Stomach (tissue), 8 donors: ENCODE measurements at regions not wholly inside any gene's neighbourhood (a gene's known extent, or its start where the extent isn't known, plus 50 kb on each side); places are given as distances from the start of the nearest gene placed in this dataset.

Experiments used
- DNase-seq, 2 donors: peaks; one replicate each; pipeline versions ENCODE4 v3.0.0 to v3.0.0-alpha.2; 2013 to 2019
- H3K27ac ChIP-seq, 5 donors: fragments of 200-600 bp in 4 of 5; sonication (generic) in 4 of 5; one replicate each; pipeline ENCODE4 v1.5.1; 2013 to 2019; ENCODE audit warnings: mild to moderate bottlenecking in 1 of 5, moderate library complexity in 1 of 5
- H3K27me3 ChIP-seq, 3 donors: fragments of 200-600 bp; sonication (generic); one replicate each; pipeline ENCODE4 v1.5.1; 2017 to 2019; ENCODE audit warnings: mixed run types in 1 of 3
- H3K36me3 ChIP-seq, 4 donors: fragments of 200-600 bp; sonication (generic); 1 replicate in 3 of 4; 2 replicates in 1 of 4; pipeline ENCODE4 v1.5.1; 2016 to 2019
- H3K4me1 ChIP-seq, 4 donors: fragments of 200-600 bp; sonication (generic); one replicate each; pipeline ENCODE4 v1.5.1; 2016 to 2019
- H3K4me3 ChIP-seq, 4 donors: fragments of 200-600 bp; sonication (generic) in 3 of 4; one replicate each; pipeline ENCODE4 v1.5.1; 2016 to 2019; ENCODE audit warnings: mild to moderate bottlenecking in 1 of 4
- H3K9me3 ChIP-seq, 4 donors: fragments of 200-600 bp; sonication (generic); one replicate each; pipeline ENCODE4 v1.5.1; 2016 to 2019
- EP300 ChIP-seq: sonication (generic); formaldehyde crosslinking; IDR thresholded peaks from one replicate; pipeline ENCODE4 v1.6.1; 2017; ENCODE audit warnings: antibody characterized with exemption
- POLR2A ChIP-seq, 4 donors: fragments of 450-650 bp; IDR thresholded peaks; one replicate each; pipeline ENCODE4 v1.6.1; 2016; ENCODE audit warnings: antibody characterized with exemption in 4 of 4, control low read depth in 2 of 4, mild to moderate bottlenecking in 1 of 4, moderate library complexity in 1 of 4
- POLR2AphosphoS5 ChIP-seq, 3 donors: sonication (generic); formaldehyde crosslinking; IDR thresholded peaks; one replicate each; pipeline ENCODE4 v1.6.1; 2016; ENCODE audit warnings: antibody characterized with exemption in 3 of 3
- WGBS, 5 donors: extraction: QIAGEN DNeasy Blood & Tissue Kit in 3 of 5; methylation state at CpG; one replicate each; pipeline versions ENCODE4 v1.1.5 to v1.1.7; 2013 to 2018; 5-methylcytosine and 5-hydroxymethylcytosine counted together
- intact Hi-C: fragments of 100-400 bp; cut with DNase I; formaldehyde crosslinking; loops from one replicate; pipeline ENCODE4 v1.15.1; 2023; ENCODE audit warnings: low total_unique reads
- TF ChIP-seq, protein P1 (sequence below), 7 experiments: fragments of 450-650 bp in 4 of 7; fragments of 200-600 bp in 3 of 7; sonication (generic) in 3 of 7; IDR thresholded peaks; one replicate each; pipeline ENCODE4 v1.5.1; 2016 to 2019; ENCODE audit warnings: antibody characterized with exemption in 7 of 7, control low read depth in 2 of 7, mild to moderate bottlenecking in 1 of 7
- donor health status: healthy with polysubstance abuse.
- donor health status: Bipolar disorder and iron deficiency.
- donor health status: healthy.

DNA sequence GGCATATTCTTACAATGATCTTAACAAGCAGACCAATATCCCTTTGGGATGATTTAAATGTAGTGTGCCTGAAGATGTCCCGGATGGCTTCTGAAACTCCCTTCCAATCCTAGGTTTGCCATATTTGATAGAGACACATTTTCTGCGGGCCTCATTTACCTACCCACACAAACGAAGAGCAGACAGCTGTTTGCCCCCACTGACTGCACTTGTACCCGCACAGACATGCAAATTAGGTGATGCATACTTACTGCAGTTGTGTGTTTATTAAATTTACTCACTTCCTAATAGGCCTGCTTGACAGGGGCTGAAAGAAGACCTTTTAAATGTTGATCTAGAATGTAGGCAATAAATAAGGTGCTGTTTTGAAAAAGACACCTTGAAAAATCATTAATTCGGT is 257.9 kb upstream of the RRP15 start:
- TF ChIP-seq, protein P1, sequence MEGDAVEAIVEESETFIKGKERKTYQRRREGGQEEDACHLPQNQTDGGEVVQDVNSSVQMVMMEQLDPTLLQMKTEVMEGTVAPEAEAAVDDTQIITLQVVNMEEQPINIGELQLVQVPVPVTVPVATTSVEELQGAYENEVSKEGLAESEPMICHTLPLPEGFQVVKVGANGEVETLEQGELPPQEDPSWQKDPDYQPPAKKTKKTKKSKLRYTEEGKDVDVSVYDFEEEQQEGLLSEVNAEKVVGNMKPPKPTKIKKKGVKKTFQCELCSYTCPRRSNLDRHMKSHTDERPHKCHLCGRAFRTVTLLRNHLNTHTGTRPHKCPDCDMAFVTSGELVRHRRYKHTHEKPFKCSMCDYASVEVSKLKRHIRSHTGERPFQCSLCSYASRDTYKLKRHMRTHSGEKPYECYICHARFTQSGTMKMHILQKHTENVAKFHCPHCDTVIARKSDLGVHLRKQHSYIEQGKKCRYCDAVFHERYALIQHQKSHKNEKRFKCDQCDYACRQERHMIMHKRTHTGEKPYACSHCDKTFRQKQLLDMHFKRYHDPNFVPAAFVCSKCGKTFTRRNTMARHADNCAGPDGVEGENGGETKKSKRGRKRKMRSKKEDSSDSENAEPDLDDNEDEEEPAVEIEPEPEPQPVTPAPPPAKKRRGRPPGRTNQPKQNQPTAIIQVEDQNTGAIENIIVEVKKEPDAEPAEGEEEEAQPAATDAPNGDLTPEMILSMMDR (IDR thresholded peaks at IDR 0.05) = no peak
- TF ChIP-seq POLR2A (IDR thresholded peaks at IDR 0.05) = no peak
- TF ChIP-seq POLR2AphosphoS5 (IDR thresholded peaks at IDR 0.05) = no peak
- no peak for TF ChIP-seq EP300
- Histone ChIP-seq H3K27me3 (no peaks in the 10 kb centered on the region), H3K4me3 (no peak overlapping the region), H3K27ac (no peak overlapping the region), H3K9me3 (no peaks in the 10 kb centered on the region), H3K4me1 (no peaks in the 10 kb centered on the region), H3K36me3 (no peaks in the 10 kb centered on the region)
- no peak for DNase-seq
- intact Hi-C loops = no loop called here
- 78 to 91% (median 88%) methylated on average over 5 of the region's 5 CpGs for WGBS, 5 donors

DNA sequence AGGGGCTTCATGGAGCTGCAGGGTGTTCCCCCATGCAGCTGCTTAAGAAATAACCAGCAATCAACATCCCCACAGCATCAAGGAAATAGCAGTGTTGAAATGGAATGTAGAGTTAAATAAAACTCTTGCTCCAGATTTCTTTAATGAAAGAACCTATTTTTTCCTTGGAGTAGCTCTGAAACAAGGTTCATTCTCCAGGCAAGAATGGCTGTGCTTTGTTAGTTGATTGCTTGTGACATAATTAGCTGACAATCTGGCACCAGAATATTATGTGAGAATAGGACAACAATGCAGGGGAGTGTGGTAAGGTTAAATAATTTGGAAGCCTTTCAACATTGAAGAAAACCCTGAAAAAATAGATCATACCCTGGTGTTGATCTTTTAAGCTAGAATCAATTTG is 254.2 kb upstream of the RRP15 start:
- no peaks in the 10 kb centered on the region for H3K4me1 ChIP-seq

DNA sequence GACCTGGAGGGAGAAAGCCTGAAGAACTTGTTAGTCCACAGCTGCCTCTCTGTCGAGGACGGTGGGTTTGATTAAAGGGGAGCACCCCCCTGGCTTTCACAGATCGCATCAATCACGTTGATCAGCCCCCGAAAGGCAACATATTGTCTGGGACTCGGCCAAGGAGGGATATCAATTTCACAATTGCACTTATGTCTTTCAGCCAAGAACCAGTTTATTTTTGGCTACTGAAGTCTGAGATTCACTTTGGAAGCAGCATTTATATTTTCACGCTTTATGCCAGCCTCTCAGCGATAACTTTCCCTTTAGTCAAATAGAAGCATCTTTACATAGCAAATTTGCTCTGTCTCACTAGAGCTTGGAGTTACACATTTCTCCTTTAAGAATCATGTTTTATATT is 253.2 kb upstream of the RRP15 start:
- Histone ChIP-seq H3K36me3 (no peaks in the 10 kb centered on the region), H3K27ac (no peak overlapping the region), H3K4me3 (no peak overlapping the region), H3K27me3 (no peaks in the 10 kb centered on the region), H3K4me1 (no peaks in the 10 kb centered on the region), H3K9me3 (no peaks in the 10 kb centered on the region)
- intact Hi-C loops = no loop called here
- DNase-seq = no peak
- TF ChIP-seq, protein P1 (IDR thresholded peaks at IDR 0.05) = no peak
- TF ChIP-seq POLR2AphosphoS5 (IDR thresholded peaks at IDR 0.05) = no peak
- no peak for TF ChIP-seq POLR2A (IDR thresholded peaks at IDR 0.05)
- no peak for TF ChIP-seq EP300
- 12 to 17% (median 14%) methylated on average over 8 of the region's 8 CpGs for WGBS, 5 donors

More for the DNA sequence above, 254.2 kb upstream of the RRP15 start:
- Histone ChIP-seq H3K4me3 (no peak overlapping the region), H3K36me3 (no peaks in the 10 kb centered on the region), H3K9me3 (no peaks in the 10 kb centered on the region), H3K27me3 (no peaks in the 10 kb centered on the region), H3K27ac (no peak overlapping the region)
- no peak for DNase-seq
- intact Hi-C loops = no loop called here
- TF ChIP-seq, protein P1 (IDR thresholded peaks at IDR 0.05) = no peak
- TF ChIP-seq POLR2A (IDR thresholded peaks at IDR 0.05) (no peak), POLR2AphosphoS5 (IDR thresholded peaks at IDR 0.05) (no peak), EP300 (no peak)

DNA sequence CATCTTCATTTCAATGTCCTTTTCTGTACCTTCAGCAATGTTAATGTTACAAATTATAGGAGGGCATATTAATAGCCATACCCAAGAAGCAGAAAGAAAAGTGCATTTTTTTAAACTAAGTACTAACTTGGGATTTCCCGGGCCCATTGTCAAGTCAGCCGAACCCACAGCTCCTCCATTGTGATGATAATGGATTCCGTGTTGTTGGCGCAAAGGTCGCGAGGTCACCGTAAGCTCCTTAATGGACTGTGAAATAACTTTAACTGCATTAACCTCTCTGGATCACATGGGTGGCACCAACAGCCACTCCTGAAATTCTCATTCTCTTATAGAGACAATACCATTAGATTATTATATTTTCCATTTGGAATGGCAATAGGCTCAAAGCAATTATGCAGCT is 250.6 kb upstream of the RRP15 start:
- WGBS, 5 donors = 52 to 61% (median 60%) methylated on average over 7 of the region's 7 CpGs
- TF ChIP-seq POLR2AphosphoS5 (IDR thresholded peaks at IDR 0.05) (no peak), EP300 (no peak), POLR2A (IDR thresholded peaks at IDR 0.05) (no peak)
- TF ChIP-seq, protein P1 (IDR thresholded peaks at IDR 0.05) = no peak
- no peak overlapping the region for H3K4me3 ChIP-seq
- H3K4me1 ChIP-seq = no peaks in the 10 kb centered on the region
- peaks cover 0 to 10% (median 7%) of the 10 kb centered on the region in 4 donors for H3K9me3 ChIP-seq
- intact Hi-C loops = no loop called here
- DNase-seq = no peak
- no peak overlapping the region for H3K27ac ChIP-seq
- no peaks in the 10 kb centered on the region for H3K36me3 ChIP-seq
- H3K27me3 ChIP-seq = no peaks in the 10 kb centered on the region
